GM18508 (cell line): ENCODE measurements at regions not wholly inside any gene's neighbourhood (a gene's known extent, or its start where the extent isn't known, plus 50 kb on each side); places are given as distances from the start of the nearest gene placed in this dataset.

Experiments
- ATAC-seq: cut with Tn5 transposase; IDR thresholded peaks from one replicate; pipeline ENCODE4 v1.9.1; 2021; ENCODE audit warnings: moderate number of reproducible peaks; ENCODE audit not compliant: insufficient read depth, unreplicated experiment

DNA sequence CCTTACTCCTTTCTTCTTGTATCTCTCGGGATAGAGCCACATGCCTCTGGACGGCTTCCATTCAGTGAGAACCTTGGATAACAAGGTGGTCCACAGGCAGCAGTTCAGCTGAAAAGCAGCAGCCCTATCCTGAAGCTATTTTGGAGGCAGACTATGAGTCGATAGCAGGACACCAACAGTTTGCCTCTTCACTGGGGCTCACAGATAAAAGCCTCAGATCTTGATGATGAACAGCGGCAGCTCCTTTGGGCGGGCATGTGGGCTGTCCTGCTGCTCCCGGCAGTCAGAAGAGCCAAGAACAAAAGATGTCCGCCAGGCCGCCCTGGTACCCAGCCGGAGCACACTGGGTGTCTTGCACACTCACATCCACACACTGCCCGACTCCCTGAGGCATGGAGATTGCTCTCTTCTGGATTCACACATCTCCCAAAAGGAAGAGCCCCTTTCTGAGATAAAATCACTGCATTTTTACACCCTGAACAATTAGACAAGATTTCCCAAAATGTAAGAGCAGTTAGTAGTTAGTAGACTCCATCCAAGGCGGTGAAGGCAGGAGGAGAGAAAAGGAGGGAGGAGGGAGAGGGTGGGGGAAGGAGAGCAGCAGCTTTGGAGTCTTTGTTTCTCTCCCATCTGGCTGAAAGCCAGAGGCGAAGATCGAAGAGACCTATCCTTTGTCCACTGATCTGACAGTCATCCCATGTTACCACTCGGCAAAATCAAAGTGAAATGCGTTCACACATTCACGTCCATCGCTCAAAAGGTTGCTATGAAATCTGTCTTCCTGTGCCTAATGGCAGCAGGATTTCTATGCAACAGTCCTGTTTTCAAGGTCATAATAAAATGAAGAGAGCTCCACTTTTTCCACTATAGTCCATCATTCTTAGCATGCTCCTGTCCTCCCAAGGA lies 90.1 kb upstream of the KLF7 start:
- no peak for ATAC-seq

DNA sequence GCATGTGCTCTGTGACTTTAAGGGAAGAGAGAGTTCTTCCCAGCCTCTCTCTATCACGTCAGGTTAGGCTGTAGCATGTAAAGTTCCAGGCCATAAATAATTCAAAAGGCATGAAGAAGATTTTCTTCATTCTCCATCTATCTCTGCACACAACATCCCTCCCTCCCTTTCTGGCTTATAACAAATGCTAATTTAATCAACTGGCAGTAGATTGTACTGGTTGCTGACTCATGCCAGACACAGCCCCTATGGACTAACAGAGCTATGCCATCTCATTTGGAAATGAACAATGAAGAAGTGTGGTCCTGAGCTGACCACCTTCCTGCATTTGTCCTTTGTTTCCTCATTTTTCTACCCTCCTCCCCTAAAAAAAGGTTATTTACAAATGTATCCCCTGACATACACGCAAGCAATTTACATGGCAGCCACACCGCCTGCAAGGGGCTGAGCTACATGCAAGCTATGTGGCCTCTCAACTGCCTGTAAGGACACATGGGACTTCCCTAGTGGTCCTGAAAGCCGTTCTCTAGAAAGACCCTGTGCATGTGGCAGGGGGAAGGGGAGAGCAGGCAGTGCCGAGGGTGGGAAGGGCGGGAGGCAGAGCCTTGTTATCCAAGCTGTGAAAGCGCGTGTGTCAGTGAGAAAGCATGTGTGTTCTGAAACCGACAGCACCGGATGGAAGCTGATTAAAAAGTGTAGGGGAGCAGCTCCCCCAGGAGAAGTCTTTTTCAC lies 90.9 kb upstream of the KLF7 start:
- ATAC-seq = no peak

DNA sequence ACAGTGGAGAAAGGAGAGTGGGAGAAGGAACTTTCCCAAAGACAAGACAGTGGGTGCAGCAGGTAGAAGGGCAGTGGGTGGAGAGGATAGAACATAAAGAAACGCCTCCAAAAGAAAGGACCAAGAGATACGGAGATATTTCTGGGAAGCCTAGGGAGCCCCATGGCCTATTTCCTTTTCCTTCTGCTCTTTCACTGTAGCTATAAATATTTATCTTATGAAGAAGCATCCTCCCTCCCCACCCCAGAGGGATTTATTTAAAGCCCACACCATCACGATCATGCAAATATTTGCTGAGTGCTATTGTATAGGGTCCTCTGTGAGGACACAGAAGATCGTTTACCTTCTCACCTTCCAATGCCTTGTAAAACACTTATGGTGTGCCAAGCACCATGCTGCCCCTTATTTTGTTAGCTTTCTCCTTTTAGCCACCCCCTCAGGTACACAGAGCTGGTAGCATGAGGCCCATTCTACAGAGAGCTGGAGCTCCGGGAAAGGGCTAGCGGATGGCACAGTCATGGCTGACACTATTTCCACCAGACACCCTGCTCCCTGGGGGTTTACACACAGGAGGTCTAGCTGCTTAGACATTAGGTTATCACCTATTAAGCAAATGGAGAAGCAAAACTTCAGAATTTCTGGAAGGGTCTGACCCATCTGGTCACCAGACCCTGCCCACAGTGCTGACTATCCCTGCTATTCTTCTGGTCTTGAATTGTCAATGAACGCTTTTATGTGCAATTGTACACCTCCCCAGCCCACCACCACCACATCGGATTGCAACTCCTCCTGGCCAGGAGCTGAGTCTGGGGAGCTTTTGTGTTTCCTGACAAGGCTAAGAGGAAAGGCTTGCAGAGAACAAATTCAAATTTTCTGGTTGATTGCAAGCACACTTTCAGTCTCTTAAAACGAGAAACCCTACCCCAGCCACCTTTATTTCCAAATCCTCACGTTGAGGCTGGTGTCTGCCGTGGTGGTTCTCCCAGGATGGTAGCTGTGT lies 91.8 kb upstream of the KLF7 start:
- ATAC-seq = no peak

DNA sequence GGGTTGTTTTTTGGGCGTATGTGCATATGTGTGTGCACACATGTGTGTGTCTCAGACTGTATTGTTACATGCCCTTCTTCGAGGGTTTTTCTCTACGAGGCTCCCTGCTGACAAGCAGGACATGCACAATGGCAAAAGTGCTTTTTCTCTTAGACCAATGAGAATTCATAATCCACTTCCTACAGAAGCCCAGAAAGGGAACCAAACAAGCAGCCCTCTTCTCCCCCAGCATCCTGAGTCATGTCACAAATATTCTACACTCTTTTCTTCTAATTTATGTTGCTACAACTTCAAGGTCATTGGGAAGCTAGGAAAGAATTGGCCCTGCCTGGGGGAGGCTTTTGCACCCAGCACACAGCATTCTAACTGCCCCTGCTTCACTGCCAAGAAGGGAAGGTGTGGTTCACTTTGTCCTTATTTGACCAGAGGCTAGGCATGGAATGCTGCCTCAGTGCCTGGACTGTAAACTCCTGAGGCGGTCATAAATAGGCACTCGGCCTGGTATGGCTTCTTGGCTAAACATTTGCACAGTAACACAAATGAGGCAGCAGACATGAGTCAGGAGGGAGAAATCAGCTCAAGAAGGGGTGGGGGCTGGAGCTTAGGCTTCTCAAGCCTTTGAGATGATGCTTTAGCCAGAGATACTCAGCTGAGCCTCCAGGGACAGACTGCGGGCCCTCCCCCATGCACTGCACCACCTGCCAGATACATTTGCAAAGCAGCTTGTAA lies 92.7 kb upstream of the KLF7 start:
- no peak for ATAC-seq

DNA sequence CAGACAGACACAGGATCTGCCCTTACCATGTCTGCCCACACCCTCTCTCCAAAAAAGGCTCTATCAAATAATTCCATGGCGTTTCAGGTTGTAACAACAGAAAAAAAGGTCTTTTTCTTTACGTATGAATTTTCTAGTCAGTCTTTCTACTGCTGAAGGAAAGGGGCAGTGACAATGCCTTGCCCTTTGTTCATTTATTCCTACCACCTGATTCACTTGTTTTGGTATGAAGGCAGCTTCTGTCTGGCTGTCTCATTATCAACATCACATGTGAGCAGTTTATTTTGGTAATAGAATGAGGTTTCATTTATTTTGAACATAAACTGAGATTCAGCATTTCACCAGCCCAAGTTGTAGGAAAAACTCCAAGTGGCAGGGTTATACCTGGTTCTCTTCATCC lies 94.3 kb upstream of the KLF7 start:
- no peak for ATAC-seq

DNA sequence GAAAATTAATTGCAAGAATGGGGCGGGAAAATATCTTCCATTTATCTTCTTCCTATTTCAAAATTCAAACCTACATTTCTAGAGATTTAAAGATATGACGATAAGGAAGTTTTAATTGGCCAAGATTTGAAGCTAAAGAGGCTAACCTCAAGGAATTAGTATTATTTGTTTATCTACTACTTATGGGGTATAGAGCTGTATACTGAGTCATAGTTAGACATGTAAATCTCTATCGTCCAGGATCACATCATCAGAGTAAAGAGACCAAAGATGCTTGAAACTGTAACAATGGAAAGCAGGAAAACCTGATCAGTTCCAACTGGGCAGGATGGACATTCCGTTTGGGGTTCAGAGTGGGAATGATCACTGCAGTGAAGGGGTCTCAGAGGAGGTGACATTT lies 95.2 kb upstream of the KLF7 start:
- ATAC-seq = no peak

DNA sequence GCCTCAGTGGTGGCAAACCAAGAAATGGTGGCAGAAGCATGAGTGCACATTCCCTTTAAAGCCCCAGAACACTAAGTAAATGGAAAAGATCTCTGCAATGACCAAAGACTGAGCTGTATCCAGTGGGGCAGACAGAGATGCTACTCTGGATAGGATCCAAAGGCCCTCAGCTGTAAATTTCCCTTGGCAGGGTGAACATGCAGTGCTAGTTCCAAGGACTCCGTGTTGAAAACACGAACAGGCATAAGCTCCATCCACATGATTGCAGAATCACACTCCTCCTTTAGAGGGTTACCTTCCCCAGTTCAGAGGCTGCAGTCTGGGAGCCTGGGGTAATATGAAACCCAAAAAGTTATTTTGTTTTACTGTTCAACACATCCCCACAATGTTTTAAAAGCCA lies 98.6 kb upstream of the KLF7 start:
- no peak for ATAC-seq

DNA sequence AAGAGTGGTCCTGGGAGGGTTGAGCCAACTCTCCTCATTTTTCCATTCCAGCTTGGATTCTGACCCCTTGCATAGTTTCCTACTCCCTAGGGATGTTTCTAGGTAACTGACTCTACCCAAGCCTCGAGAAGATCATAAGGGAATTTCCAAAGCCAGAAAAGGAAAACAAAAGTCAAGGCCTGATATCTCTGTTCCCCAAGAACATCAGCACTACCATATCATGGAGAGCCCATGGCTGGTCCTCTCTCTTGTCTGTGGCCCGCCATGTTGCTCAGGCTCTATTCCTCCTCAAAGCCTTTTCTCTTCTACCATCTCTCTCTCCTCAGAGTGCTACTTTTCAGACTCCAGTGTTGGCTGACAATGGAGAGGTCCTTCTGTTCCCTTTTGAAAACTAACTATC lies 99.6 kb upstream of the KLF7 start:
- ATAC-seq = no peak

DNA sequence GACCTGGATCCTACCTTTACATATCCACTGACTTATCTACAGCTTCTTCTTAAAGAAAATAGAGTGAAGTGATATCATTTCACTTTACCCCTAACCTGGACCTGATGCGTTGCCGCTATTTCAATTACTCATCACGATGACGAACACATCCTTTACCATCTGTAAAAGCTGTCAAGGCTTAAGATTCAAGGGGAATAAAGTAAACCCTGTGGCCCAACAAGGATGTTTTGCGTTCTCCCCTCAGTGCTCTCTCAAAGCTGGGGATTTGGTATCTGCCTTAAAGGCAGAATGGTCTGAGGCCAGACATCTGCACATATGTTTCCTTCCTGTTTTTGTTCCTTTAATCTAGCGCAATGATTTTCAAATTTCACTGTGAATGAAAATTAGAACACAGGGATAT lies 100.1 kb upstream of the KLF7 start:
- ATAC-seq = no peak

DNA sequence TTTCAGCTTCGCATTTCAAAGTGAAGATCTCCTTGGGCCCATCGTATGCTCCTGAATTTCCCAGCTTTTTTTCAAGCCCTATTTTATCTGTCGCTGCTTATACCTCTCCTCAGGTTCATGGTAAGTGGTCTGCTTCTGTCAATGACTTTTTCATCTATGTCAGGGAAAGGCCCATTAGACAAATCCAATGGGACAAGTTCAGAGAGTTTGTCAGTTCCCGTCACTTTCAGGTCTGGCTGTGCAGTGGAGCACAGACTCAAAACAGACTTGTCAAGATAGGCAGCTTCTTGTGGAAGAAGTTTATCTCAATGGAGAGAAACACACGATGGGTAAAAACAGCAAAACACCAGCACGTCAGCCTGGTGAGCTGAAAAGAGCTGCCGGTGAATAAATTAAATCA lies 100.9 kb upstream of the KLF7 start:
- no peak for ATAC-seq

DNA sequence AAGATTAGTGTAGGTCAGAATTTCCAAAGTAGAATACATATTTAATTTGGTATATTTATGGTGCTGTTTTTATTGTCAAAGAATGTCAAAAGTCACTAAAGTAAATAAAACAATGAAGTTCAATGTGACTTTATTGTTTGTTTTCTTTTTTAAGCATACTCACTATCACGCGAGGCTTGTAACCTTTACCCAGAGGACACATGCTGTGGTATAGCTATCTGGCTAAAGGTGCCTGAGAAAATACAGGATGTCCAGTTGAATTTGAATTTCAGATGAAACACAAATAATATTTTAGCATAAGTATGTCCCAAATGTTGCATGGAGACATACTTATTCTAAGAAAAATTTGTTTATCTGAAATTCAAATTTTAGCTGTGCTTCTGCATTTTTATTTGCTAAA lies 103.3 kb upstream of the KLF7 start:
- no peak for ATAC-seq

DNA sequence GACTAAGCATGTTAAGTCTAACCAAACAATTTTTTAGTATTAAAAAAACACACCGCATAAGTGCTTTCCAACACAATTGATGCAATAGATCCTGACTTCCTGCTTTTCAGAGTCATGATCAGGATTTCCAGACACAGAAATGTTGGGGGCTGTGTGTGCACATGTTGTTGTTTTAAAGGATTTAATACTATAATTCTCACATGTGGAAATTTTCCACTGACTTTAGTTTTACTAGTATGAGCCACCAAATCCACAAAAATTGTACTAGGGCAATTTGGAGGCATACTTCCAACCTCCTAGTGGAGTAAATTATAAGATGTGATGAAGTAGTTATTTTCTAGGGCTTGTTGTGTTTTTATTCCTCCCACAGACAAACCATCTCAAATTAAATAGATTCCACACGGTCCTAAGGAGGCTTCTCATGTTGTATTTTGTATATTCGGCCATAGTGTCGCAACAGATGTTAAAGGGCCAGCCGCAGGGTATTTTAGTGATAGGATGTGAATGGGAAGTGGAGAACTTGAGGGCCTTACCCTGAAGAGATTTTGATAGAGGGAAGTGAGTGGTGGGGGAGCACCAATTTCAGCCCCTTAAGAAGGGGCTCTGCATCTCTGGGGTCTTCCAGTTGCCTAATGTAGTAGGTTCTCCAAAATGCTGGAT lies 108.9 kb upstream of the KLF7 start:
- no peak for ATAC-seq

DNA sequence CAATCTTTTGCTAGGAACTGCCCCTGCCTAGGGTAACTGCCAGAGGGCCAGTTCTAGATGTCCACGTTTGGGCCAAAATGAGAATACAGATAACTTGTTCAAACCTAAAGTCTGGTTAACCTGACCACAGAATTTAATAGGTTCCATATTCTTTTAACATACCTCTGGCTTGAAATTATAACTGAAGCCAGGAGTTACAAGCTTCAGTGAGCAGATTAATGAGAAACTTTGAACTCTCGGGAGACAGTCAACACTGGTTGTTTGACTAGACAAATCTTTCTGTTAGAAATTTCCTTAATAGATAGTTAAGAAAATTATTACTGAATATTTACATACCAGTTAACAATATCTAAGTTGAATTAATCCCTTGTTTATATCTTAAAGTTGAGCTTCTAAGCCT lies 110.0 kb upstream of the KLF7 start:
- ATAC-seq = no peak

DNA sequence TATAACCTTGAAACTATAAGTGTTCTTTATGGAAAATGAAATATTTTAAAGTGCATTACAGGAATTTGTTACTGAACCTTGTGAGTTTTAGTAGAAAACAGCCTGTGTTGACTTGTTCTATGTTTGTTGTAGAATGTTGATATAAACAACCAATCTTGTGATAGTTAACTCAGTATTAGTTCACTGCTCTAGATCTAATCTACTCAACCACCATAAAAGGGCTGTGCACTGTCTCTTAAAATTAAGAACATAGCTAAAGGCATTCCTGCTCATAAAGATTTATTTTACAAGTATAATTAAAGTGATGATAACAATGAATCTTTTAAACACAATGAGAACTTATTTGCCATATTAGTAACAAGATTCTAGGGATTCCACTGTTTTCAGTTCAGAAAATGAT lies 110.5 kb upstream of the KLF7 start:
- no peak for ATAC-seq

DNA sequence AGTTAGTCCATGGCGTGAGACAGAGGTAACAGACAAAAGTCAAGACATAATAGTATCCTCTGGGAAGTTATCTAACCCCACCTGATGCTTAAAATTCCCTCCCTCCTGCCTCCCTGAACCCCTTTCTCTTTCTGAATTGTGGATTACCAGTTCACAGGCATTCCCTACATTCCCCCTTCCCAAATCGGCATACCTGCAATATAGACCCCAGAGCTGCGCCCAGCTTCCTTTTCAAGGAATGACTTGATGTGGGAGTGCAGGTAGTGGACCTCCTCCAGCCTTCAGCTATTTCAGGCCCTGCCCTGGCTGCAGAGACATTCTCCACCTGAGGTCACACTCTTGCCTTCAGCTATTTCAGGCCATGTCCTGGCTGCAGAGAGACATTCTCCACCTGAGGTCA lies 111.1 kb upstream of the KLF7 start:
- ATAC-seq = no peak

DNA sequence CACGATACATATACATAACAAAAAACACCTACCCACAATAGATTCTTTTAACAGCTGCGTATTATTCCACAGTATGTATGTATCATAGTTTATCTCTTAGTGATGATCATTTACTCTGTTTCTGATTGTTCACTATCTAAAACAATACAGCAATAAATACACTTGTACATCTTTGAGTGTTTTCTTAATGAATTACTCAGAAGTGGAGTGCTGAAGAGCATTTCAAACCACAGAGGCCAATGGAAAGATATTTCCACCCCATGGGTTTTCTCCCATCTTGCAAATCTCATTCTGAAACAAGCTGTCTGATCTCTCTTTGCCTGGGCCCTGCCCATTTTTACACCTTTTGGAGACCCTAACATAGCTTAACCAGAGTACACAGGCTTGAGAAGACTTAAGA lies 113.8 kb upstream of the KLF7 start:
- ATAC-seq = no peak

DNA sequence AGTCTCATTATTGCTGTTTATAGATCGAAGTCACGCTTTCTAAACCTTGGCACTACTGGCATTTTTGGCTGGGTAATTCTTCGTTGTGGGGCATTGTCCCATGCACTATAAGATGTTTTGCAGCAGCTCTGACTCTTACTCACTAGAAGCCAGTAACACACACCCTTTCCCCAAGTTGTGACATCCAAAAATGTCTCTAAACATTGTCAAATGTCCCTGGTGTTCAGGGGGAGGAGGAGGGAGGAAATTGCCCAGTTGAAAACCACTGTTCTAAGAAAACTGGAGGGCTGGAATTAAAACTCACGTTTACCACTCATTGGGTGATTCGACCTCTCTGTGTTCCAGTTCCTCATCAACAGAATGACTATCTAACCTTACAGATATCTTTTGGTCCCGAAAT lies 115.7 kb upstream of the KLF7 start:
- no peak for ATAC-seq

DNA sequence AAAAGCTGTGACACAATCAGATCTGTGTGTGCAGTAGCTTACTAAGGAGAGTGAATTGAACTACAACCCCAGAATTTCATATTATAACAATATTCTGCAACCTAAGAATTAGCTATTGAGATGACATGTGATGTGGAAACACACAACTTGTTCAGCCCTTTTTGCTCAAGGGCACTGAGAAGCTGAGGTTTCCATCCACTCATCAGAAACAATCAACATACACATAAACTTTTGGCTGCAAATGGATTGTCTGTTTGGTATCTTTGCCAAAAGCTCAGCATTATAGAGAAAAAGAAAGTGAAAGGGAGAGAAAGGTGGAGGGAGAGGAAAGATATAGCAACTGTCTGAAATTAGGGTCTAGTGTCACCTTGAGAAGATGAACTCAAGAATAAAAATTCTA lies 117.2 kb upstream of the KLF7 start:
- ATAC-seq = no peak

DNA sequence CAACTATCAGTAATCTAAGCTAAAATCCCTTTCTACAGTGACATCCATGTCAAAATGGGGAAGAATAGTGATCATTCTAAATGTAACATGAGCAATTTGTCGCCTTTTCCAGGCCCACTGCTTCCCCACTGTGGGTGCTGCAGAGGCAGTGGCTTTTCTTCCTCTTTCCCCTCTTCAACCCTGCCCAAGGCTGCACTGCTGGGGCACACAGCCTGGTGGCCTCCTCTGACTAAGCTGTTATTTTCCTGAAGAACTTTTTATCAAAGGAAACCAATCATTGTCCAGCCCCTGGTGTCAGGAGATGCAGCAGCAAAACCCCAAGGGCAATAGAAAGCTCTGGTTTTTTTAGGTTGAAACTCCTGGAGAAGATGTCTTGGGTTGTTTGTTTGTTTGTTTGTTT lies 117.6 kb upstream of the KLF7 start:
- ATAC-seq = no peak
